Prostate gland (tissue), 2 donors: ENCODE measurements at regions not wholly inside any gene's neighbourhood (a gene's known extent, or its start where the extent isn't known, plus 50 kb on each side); places are given as distances from the start of the nearest gene placed in this dataset.

Experiments
- DNase-seq: peaks from one replicate; pipeline ENCODE4 v3.0.0-alpha.2; 2019; ENCODE audit warnings: low spot score
- H3K27ac ChIP-seq, 2 donors: fragments of 200-600 bp; sonication (generic); 2 replicates each; pipeline ENCODE4 v1.5.1; 2017 to 2019
- H3K27me3 ChIP-seq: fragments of 200-600 bp; sonication (generic); replicated peaks from 2 replicates; pipeline ENCODE4 v1.5.1; 2019; ENCODE audit not compliant: insufficient read depth
- H3K36me3 ChIP-seq, 2 donors: fragments of 200-600 bp; sonication (generic); 1 replicate in 1 of 2; 2 replicates in 1 of 2; pipeline versions ENCODE4 v1.5.1 to v1.8.1; 2017 to 2019
- H3K4me1 ChIP-seq: fragments of 200-600 bp; sonication (generic); replicated peaks from 2 replicates; pipeline ENCODE4 v1.5.1; 2019
- H3K4me3 ChIP-seq, 2 donors: fragments of 200-600 bp; sonication (generic); 2 replicates each; pipeline ENCODE4 v1.5.1; 2017 to 2019
- H3K9me3 ChIP-seq: fragments of 200-600 bp; sonication (generic); 2 replicates; pipeline ENCODE4 v1.5.1; 2017
- POLR2A ChIP-seq: fragments of 450-650 bp; IDR thresholded peaks from one replicate; pipeline ENCODE4 v1.6.1; 2016; ENCODE audit warnings: antibody characterized with exemption, mild to moderate bottlenecking
- POLR2AphosphoS5 ChIP-seq: sonication (generic); formaldehyde crosslinking; IDR thresholded peaks from one replicate; pipeline ENCODE4 v1.6.1; 2017; ENCODE audit warnings: antibody characterized with exemption
- WGBS: methylation state at CpG from one replicate; pipeline ENCODE4 v1.1.5; 2018; 5-methylcytosine and 5-hydroxymethylcytosine counted together
- intact Hi-C: fragments of 100-400 bp; cut with DNase I; formaldehyde crosslinking; loops from one replicate; pipeline ENCODE4 v1.14.2; 2022
- TF ChIP-seq, protein P1 (sequence below), 4 experiments: fragments of 200-600 bp in 2 of 4; fragments of 450-650 bp in 2 of 4; sonication (generic) in 2 of 4; IDR thresholded peaks; 1 replicate in 3 of 4; 2 replicates in 1 of 4; pipeline ENCODE4 v1.5.1; 2016 to 2019; ENCODE audit warnings: antibody characterized with exemption in 4 of 4, mild to moderate bottlenecking in 2 of 4, moderate library complexity in 2 of 4

GRCh38 chr19:30118760-30119159, 176.7 kb downstream of the URI1 start:
- no peaks in the 10 kb centered on the region for H3K27me3 ChIP-seq
- intact Hi-C loops = no loop called here
- H3K36me3 ChIP-seq = no peaks in the 10 kb centered on the region
- H3K9me3 ChIP-seq = no peaks in the 10 kb centered on the region
- DNase-seq = no peak
- no peak overlapping the region for H3K4me3 ChIP-seq
- 81% methylated on average over 12 of the region's 12 CpGs for WGBS
- H3K27ac ChIP-seq = no peak overlapping the region
- TF ChIP-seq POLR2A = no peak
- TF ChIP-seq, protein P1, sequence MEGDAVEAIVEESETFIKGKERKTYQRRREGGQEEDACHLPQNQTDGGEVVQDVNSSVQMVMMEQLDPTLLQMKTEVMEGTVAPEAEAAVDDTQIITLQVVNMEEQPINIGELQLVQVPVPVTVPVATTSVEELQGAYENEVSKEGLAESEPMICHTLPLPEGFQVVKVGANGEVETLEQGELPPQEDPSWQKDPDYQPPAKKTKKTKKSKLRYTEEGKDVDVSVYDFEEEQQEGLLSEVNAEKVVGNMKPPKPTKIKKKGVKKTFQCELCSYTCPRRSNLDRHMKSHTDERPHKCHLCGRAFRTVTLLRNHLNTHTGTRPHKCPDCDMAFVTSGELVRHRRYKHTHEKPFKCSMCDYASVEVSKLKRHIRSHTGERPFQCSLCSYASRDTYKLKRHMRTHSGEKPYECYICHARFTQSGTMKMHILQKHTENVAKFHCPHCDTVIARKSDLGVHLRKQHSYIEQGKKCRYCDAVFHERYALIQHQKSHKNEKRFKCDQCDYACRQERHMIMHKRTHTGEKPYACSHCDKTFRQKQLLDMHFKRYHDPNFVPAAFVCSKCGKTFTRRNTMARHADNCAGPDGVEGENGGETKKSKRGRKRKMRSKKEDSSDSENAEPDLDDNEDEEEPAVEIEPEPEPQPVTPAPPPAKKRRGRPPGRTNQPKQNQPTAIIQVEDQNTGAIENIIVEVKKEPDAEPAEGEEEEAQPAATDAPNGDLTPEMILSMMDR (IDR thresholded peaks at IDR 0.05) = no peak
- TF ChIP-seq POLR2AphosphoS5 = no peak
- no peaks in the 10 kb centered on the region for H3K4me1 ChIP-seq

DNA sequence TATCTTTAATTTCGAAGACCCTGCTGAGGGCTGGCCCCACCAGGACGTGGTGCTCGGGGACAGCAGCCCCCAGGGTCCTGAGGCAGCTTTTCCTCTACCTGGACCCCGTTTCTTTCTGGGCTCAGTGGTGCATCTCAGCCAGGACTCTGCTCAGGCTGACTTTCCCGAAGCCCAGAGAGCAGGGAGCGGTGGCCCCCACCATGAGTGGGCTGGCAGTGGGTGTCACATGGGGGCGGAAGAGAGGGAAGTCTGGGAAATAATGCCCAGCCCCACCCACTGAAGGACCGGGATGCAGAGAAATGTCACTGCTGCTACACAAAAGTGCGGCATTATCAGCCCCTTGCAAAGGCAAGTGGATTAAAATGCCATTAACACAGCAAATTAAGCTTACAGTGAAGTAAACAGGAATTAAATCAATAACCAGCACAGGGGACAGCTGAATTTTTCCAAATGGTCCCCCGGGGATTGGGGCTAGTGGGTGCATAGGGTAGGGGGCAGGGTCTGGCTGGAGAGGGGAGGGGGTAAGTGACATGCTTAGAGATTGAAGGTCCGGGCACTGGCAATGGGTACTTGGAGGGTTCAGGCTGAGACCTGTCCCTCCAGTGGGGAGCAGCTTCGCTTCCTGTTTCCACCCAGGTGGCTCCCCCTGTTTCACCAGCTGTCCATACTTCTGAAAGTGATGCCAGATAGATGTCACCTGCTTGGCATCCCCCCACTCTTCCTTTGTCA, 177.3 kb downstream of the URI1 start:
- H3K27ac ChIP-seq = no peak overlapping the region
- H3K4me1 ChIP-seq = no peaks in the 10 kb centered on the region
- H3K36me3 ChIP-seq = no peaks in the 10 kb centered on the region
- WGBS = 75% methylated on average over 12 of the region's 12 CpGs
- no peaks in the 10 kb centered on the region for H3K9me3 ChIP-seq
- no peak overlapping the region for H3K4me3 ChIP-seq
- intact Hi-C loops = no loop called here
- DNase-seq = no peak
- no peaks in the 10 kb centered on the region for H3K27me3 ChIP-seq
- TF ChIP-seq POLR2A (no peak), POLR2AphosphoS5 (no peak)
- TF ChIP-seq, protein P1 (IDR thresholded peaks at IDR 0.05) = no peak

DNA sequence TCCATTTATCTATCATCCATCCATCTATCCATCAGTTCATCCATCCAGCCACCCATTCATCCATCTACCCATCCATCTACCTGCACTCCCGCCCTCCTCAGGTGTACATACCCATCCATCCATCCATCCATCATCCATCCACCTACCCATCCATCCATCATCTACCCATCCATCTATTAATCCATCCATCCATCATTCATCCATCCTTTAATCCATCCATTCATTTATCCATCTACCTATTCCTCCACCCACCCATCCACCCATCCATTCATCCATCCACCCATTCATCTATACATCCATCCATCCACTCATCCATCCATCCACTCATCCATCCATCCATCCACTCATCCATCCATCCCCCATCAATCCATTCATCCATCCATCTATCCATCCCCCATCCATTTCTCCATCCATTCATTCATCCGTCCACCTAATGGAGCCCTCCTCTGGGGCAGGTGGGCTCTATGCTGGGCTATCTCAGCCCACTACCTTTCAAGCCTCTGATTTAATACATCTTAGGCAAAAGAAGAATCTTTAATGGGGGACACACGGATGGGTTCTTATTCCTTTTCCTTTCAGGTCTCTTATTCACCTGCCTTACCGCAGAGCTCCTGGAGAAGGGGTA, 178.9 kb downstream of the URI1 start:
- WGBS = 93% methylated on average over 4 of the region's 4 CpGs
- no peaks in the 10 kb centered on the region for H3K27me3 ChIP-seq
- intact Hi-C loops = no loop called here

GRCh38 chr19:30122431-30122830, 180.4 kb downstream of the URI1 start:
- no peaks in the 10 kb centered on the region for H3K9me3 ChIP-seq
- WGBS = 85% methylated on average over 9 of the region's 9 CpGs
- H3K27ac ChIP-seq = no peak overlapping the region
- intact Hi-C loops = no loop called here
- H3K27me3 ChIP-seq = no peaks in the 10 kb centered on the region
- no peak for DNase-seq
- TF ChIP-seq POLR2A = no peak
- no peak for TF ChIP-seq POLR2AphosphoS5
- TF ChIP-seq, protein P1 (IDR thresholded peaks at IDR 0.05) = no peak
- H3K36me3 ChIP-seq = no peaks in the 10 kb centered on the region
- no peaks in the 10 kb centered on the region for H3K4me1 ChIP-seq
- no peak overlapping the region for H3K4me3 ChIP-seq

More for the DNA sequence above, 178.9 kb downstream of the URI1 start:
- Histone ChIP-seq H3K36me3 (no peaks in the 10 kb centered on the region), H3K9me3 (no peaks in the 10 kb centered on the region), H3K4me3 (no peak overlapping the region), H3K27ac (no peak overlapping the region), H3K4me1 (no peaks in the 10 kb centered on the region)
- TF ChIP-seq, protein P1 (IDR thresholded peaks at IDR 0.05) = no peak
- TF ChIP-seq POLR2A (no peak), POLR2AphosphoS5 (no peak)
- no peak for DNase-seq

DNA sequence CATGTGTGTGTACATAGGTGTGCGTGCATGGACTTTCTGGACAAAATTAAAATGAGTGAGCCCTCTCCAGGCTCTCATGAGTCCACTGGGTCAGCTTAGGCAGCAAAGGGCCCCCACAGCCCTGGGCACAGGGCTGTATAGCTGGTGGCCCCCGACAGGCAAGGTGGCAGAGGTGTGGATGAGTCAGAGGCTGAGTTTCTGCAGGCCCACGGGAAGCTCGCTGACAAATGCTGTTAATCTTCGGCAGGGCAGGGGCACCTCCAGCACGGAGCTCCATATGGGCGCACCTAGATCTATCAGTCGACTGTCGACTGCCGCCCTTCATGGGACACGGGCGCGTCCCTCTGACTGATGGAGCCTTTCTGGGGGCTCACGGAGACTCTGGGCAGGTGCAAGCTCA, 181.1 kb downstream of the URI1 start:
- no peak for DNase-seq
- 76% methylated on average over 14 of the region's 14 CpGs for WGBS
- Histone ChIP-seq H3K4me3 (no peak overlapping the region), H3K36me3 (no peaks in the 10 kb centered on the region), H3K27ac (no peak overlapping the region), H3K4me1 (no peaks in the 10 kb centered on the region), H3K9me3 (no peaks in the 10 kb centered on the region), H3K27me3 (no peaks in the 10 kb centered on the region)
- intact Hi-C loops = no loop called here
- TF ChIP-seq, protein P1 (IDR thresholded peaks at IDR 0.05) = no peak
- TF ChIP-seq POLR2AphosphoS5 (no peak), POLR2A (no peak)
